Activated CD8-positive, alpha-beta memory T cell treated with anti-CD3 and anti-CD28 coated beads for 36 hours (primary cell): ENCODE measurements at regions not wholly inside any gene's neighbourhood (a gene's known extent, or its start where the extent isn't known, plus 50 kb on each side); places are given as distances from the start of the nearest gene placed in this dataset.

ENCODE experiments used
- CTCF ChIA-PET: fragments of 350-600 bp; sonication (Branson Sonifier 250); formaldehyde crosslinking; loops from one replicate; lab custom pipeline; 2021; ENCODE audit warnings: antibody characterized with exemption; lab: Charles Lee
- POLR2A ChIA-PET: fragments of 350-600 bp; sonication (Branson Sonifier 250); formaldehyde crosslinking; loops from one replicate; lab custom pipeline; 2021; ENCODE audit warnings: antibody characterized with exemption; lab: Charles Lee

- CTCF ChIA-PET, result no interaction called here
- POLR2A ChIA-PET, result no interaction called here
Measured at GRCh38 chr12:30067146-30067545, 283.4 kb upstream of the TMTC1 start.

DNA sequence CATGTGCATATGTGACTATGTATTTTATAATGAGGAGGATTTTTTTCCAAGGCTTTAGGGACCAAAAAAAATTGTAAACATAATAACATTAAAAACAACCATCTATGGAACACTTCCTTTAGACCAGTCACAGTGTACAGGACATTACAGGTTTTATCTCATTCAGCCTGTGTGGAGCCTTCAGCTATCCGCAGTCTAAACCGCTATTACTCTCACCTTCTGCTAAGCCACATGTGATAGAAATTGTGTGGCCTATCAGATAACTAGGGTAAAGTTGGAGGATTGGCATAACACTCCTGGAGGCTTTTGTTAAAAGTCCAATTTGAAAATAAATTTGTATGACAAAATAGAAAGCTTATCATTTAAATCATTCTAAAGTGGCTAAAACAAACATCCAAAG is 281.2 kb upstream of the TMTC1 start:
- ChIA-PET CTCF (no interaction called here), POLR2A (no interaction called here)

DNA sequence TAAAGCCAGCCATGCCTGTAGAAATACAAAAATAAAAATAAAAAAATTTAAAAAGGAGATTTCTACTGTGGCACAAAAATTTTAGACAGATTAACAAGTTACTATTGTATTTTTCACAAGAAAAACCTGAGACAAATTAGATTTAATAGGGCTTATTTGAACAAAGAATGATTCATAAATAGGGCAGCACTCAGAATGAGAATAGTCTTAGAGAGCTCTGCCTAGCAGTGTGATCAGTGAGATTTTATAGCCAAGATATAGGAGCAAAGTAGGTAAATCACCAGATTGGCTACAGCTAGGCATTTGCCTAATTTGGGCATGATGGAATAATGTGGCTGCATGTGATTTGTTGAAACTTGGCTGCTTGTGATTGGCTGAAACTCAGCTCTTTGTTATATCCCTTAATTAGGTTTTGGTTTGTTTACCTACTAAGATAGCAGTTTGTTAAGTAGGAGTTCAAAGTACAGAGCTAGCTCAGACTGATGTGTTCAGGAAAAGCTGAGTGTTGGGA is 279.7 kb upstream of the TMTC1 start:
- POLR2A ChIA-PET, result no interaction called here
- CTCF ChIA-PET, result no interaction called here

- CTCF ChIA-PET, result no interaction called here
Measured at GRCh38 chr12:30048371-30048770, 264.6 kb upstream of the TMTC1 start.

DNA sequence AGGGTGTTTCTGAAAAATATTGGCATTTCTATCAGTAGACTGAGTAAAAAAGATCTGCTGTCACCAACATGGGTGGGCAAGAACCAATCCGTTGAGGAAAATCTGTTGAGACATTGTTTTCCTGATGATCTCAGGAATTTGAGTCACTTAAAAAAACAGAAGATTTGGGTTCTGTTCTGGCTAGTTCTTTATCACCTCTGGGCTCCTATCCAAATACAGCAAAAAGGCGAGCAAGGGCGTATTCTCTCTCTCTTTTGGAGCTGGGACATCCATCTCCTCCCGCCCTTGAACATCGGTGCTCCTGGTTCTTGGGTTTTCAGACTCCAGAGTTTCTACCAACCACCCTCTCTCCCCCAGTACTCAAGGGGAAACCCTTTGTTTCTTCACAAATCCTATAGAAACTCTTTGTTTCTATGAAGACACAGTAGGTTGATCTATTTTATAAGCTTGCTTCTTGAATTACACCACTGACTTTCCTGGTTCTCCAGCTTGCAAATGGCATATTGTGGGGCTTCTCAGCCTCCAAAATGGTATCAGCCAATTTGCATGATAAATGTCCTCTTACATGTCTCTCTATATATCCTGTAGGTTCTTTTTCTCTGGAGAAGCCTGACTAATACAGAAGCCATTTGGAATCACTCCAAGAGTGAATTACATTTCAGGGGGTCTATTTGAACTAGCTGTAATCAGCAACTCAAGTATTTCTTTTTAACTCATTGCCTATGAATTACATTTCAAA is 263.9 kb upstream of the TMTC1 start:
- CTCF ChIA-PET, result no interaction called here
- POLR2A ChIA-PET, result no interaction called here

More at GRCh38 chr12:30048371-30048770, 264.6 kb upstream of the TMTC1 start:
- POLR2A ChIA-PET, result no interaction called here

DNA sequence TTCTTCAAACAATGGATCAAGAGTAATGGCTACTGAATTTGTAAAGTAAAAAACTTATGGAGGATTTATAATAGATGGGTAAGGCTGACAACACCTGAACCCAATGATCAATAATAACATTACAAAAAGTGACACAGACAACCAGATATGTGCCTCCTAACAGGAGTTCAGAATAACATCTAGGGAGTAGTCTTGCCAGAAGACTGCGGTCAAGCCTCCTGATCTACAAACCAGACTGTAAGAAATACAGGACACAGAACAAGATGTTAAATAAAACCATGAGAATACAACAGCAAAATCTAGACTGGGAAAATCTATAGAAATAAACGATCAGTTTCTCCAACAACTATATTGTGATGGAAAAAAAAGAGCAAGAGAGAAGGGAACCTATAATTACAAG is 262.6 kb upstream of the TMTC1 start:
- CTCF ChIA-PET, result no interaction called here
- POLR2A ChIA-PET, result no interaction called here

DNA sequence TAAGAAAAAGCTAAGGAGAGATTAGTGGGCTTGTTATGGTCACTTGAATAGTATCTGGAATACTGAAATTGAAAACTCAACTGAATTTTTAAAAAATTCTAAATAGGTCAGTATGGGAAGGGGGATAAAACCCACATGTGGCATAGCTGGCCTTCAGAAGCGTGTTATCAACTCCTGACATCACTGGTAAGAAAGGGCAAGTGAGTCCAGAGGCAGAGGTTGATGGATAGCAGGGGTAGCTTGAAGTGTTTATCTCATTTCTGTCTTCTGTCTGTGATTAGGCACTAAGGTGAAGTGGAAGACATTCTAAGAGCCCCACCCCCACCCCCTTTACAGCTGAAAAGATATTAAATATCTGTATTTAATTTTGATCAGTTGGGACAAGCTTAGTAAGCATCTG is 261.4 kb upstream of the TMTC1 start:
- CTCF ChIA-PET, result no interaction called here
- POLR2A ChIA-PET, result no interaction called here

DNA sequence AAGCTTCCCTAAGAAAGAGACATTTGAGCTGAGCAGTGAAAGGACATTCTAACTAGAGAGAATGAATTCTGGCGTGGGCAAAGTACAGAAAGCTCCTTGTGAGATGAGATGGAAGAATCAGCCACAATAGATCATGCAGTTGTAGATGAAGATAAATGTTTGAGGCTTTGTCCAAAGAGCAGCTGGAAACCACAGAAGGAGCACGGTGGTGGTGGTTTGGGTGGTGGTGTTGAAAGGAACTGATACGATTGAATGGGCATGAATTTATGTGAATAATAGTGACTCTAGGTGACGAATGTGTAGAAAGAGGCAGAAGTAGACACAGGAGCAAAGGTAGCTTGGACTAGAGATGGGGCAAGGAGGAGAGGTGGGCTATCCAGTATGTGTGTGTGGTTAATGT is 260.5 kb upstream of the TMTC1 start:
- POLR2A ChIA-PET, result no interaction called here
- CTCF ChIA-PET, result no interaction called here

DNA sequence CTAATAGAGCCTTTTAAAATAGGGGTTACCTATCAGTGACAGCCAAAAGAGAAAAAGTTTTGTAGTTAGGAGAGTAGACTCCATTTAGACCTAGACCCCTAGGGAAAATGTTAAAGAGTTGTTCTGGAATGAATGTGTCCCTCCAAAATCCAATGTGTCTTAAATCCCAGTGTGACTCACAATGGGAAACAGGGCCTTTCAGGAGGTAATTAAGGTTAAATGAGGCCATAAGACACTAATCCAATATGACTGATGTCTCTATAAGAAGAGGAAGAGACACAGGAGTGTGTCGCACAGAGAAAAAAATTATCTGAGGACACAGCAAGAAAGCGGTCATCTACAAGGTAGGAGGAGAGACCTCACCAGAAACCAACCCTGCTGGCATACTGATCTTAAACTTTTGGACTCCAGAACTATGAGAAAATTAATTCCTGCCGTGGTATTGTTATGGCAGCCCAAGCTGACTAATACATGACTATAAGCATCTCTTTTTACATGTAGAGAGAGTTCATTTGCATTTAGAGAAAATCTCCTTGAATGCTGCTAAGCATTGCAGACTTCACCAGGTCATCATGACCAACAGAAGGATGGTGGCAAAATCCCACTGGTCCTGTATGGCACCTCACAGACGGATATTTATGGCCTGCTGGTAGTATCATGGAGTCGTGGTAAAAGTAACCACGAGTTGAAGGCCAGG is 259.6 kb upstream of the TMTC1 start:
- POLR2A ChIA-PET, result no interaction called here
- CTCF ChIA-PET, result no interaction called here

- CTCF ChIA-PET, result no interaction called here
- POLR2A ChIA-PET, result no interaction called here
Measured at GRCh38 chr12:30041096-30041495, 257.4 kb upstream of the TMTC1 start.

- POLR2A ChIA-PET, result no interaction called here
Measured at GRCh38 chr12:30030693-30031374, 247.1 kb upstream of the TMTC1 start.

DNA sequence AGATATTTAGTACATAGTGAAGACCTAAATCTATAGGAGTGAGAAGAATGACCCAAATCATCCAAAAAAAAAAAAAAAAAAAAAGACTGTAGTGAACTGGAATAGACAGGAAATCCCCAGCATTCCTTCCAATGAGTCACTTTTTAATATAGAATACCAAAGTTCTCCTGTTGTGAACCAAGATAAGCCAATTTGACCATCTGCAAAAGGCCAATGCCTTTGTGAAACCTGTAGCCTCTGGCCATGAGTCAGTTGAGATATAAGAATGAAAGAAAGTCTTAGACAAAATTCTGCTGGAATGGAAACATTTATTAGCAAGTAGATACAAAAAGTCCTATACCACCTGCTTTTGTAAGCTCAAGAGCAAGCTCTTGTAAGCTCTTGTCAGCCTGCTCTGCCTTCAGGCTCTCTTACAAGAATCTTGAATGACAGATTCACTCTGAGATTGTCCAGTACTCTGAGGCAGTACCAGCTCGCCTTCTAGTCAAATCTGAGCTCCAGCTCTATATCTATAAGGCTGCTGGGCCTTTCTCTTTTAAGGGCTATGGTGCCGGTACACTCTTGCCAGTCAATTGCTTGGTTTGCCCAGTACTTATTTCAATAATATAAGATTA is 243.0 kb upstream of the TMTC1 start:
- CTCF ChIA-PET, result no interaction called here
- POLR2A ChIA-PET, result no interaction called here

More at GRCh38 chr12:30030693-30031374, 247.1 kb upstream of the TMTC1 start:
- CTCF ChIA-PET, result no interaction called here

DNA sequence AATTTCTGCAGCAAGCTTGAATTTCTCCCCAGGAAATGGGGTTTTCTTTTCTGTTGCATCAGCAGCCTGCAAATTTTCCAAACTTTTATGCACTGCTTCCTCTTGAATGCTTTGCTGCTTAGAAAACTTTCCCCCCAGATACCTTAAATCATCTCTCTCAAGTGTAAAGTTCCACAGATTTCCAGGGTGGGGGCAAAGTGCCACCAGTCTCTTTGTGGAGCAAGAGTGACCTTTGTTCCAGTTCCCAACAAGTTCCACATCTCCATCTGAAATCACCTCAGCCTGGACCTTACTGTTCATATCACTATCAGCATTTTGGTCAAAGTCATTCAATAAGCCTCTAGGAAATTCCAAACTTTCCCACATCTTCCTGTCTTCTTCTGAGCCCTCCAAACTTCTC is 241.6 kb upstream of the TMTC1 start:
- CTCF ChIA-PET, result no interaction called here

GRCh38 chr12:30023186-30023585 is 239.4 kb upstream of the TMTC1 start:
- POLR2A ChIA-PET, result no interaction called here

More for the DNA sequence above, 241.6 kb upstream of the TMTC1 start:
- POLR2A ChIA-PET, result no interaction called here

DNA sequence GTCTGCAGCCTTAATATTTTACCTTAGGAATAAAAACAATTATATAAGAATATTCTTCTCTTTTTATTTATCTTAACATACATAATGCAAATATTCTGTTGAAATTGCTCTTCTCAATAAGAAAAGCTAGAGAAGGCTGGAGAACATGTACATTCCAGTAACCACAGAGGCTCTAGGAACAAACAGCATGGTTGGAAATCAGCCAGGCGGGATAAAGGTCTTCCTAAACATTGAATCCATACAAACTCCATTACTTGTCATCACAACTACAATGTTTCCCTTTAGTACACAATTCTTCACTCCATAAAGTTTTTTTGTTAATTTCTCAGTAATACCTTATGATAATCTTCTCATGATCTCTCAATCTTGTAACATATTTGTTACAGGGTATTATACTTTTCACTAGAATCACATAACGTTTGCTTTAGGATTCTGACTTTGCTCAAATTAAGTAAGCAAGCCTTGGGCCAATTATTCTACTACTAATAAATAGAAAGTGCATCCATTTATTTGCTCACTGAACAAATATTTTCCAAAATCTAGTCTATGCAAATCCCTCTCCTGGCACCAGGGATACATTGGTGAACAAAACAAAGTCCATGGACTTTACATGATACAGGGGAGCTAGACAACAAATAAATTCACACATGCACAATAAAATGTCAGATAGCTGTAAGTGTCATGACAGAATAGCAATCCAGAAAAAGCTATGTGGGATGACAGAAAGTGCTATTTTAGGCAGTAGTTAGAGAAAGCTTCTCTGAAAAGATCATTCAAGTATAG is 237.5 kb upstream of the TMTC1 start:
- ChIA-PET CTCF (no interaction called here), POLR2A (no interaction called here)

More at GRCh38 chr12:30023186-30023585, 239.4 kb upstream of the TMTC1 start:
- CTCF ChIA-PET, result no interaction called here

GRCh38 chr12:30019366-30020140 is 235.8 kb upstream of the TMTC1 start:
- POLR2A ChIA-PET, result no interaction called here
- CTCF ChIA-PET, result no interaction called here

- POLR2A ChIA-PET, result no interaction called here
Measured at GRCh38 chr12:30016540-30017055, 232.9 kb upstream of the TMTC1 start.

GRCh38 chr12:30015631-30016337 is 232.0 kb upstream of the TMTC1 start:
- POLR2A ChIA-PET, result no interaction called here

More at GRCh38 chr12:30016540-30017055, 232.9 kb upstream of the TMTC1 start:
- CTCF ChIA-PET, result no interaction called here

More at GRCh38 chr12:30015631-30016337, 232.0 kb upstream of the TMTC1 start:
- CTCF ChIA-PET, result no interaction called here
